ENCODE measurements at regions not wholly inside any gene's neighbourhood (a gene's known extent, or its start where the extent isn't known, plus 50 kb on each side); places are given as distances from the start of the nearest gene placed in this dataset.
"Not testable (repeated sequence)": the region's sequence is repeated elsewhere in the genome, so short reads cannot be mapped to it uniquely, and the experiment has no call there.

- DNase-seq (ENCODE audit: low spot score) = no peak
Measured at GRCh38 chr10:59454171-59454919, 92.0 kb upstream of the FAM13C start.

- DNase-seq (ENCODE audit: low spot score) = no peak
Measured at GRCh38 chr10:59448616-59449015, 86.3 kb upstream of the FAM13C start.

- DNase-seq (ENCODE audit: low spot score) = no peak
Measured at GRCh38 chr10:59435707-59436106, 73.4 kb upstream of the FAM13C start.

- DNase-seq (ENCODE audit: low spot score) = no peak
Measured at GRCh38 chr10:59434463-59435321, 72.3 kb upstream of the FAM13C start.

GRCh38 chr10:59433720-59434428, 71.5 kb upstream of the FAM13C start:
- DNase-seq (ENCODE audit: low spot score) = no peak

- DNase-seq (ENCODE audit: low spot score) = no peak
Measured at GRCh38 chr10:59432207-59432900, 70.0 kb upstream of the FAM13C start.

- DNase-seq (ENCODE audit: low spot score) = not testable (repeated sequence)
Measured at GRCh38 chr10:59413795-59414194, 51.4 kb upstream of the FAM13C start.
